22Rv1 (cell line): ENCODE measurements at regions not wholly inside any gene's neighbourhood (a gene's known extent, or its start where the extent isn't known, plus 50 kb on each side); places are given as distances from the start of the nearest gene placed in this dataset.

Source experiments
- ZFX ChIP-seq: fragments of 450-650 bp; IDR thresholded peaks from 2 replicates; pipeline ENCODE4 v1.6.1; 2017; ENCODE audit warnings: antibody characterized with exemption, borderline replicate concordance
- TF ChIP-seq, protein P1 (sequence below): fragments of 450-650 bp; IDR thresholded peaks from 2 replicates; pipeline ENCODE4 v1.5.1; 2017; ENCODE audit warnings: mild to moderate bottlenecking

DNA sequence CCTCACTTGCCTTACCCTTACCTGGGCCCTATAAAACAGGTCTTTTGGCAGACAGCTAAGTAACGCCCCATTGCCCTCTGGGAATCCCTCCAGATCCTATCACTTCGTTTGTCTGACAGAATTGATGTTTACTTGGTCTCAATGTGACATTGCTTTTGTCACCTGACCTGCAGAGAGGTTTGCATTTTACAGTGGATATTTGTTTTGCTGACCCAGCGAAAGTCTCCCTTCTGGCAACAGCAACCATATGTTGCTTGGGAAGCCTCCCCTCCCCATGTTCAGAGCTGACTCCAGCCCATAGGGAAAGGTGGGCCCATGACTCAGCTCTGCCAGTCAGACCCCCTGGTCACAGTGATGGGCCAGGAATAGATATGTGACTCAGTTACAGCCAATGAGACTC is 54.0 kb upstream of the LARP1 start:
- TF ChIP-seq, protein P1, sequence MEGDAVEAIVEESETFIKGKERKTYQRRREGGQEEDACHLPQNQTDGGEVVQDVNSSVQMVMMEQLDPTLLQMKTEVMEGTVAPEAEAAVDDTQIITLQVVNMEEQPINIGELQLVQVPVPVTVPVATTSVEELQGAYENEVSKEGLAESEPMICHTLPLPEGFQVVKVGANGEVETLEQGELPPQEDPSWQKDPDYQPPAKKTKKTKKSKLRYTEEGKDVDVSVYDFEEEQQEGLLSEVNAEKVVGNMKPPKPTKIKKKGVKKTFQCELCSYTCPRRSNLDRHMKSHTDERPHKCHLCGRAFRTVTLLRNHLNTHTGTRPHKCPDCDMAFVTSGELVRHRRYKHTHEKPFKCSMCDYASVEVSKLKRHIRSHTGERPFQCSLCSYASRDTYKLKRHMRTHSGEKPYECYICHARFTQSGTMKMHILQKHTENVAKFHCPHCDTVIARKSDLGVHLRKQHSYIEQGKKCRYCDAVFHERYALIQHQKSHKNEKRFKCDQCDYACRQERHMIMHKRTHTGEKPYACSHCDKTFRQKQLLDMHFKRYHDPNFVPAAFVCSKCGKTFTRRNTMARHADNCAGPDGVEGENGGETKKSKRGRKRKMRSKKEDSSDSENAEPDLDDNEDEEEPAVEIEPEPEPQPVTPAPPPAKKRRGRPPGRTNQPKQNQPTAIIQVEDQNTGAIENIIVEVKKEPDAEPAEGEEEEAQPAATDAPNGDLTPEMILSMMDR, result no peak
- TF ChIP-seq ZFX, result no peak
